ENCODE measurements at regions not wholly inside any gene's neighbourhood (a gene's known extent, or its start where the extent isn't known, plus 50 kb on each side); places are given as distances from the start of the nearest gene placed in this dataset.

GRCh38 chr2:55118643-55119083 is 68.4 kb upstream of the RTN4 start:
- TF ChIP-seq CTCF (IDR thresholded peaks at IDR 0.05; ENCODE audit: unreplicated experiment), result no peak
- Mint-ChIP-seq H3K4me1 (ENCODE audit: insufficient read depth, unreplicated experiment) (peaks cover 12% of the 10 kb centered on the region), H3K4me3 (ENCODE audit: unreplicated experiment) (no peak overlapping the region), H3K27ac (ENCODE audit: low read depth, unreplicated experiment) (no peak overlapping the region), H3K36me3 (ENCODE audit: insufficient read depth, unreplicated experiment) (no peaks in the 10 kb centered on the region), H3K27me3 (ENCODE audit: insufficient read depth, unreplicated experiment) (no peaks in the 10 kb centered on the region), H3K9me3 (ENCODE audit: unreplicated experiment) (no peaks in the 10 kb centered on the region)
- POLR2A ChIA-PET, result no interaction called here
- intact Hi-C loops (cut with micrococcal nuclease), result no loop called here
- no peak for DNase-seq (ENCODE audit: unreplicated experiment)
- no TSS peak for BruUV-seq (replicated peaks)
- CTCF ChIA-PET, result interaction anchor here (1.0 kb wide), 1 partner anchor 18 kb away, joined by 3 read pairs; no protein-coding TSS in a partner anchor

- POLR2A ChIA-PET, result interaction anchor here (1.3 kb wide), 1 partner anchor 48 kb away, joined by 3 read pairs; no protein-coding TSS in a partner anchor
- Mint-ChIP-seq H3K36me3 (ENCODE audit: insufficient read depth, unreplicated experiment) (no peaks in the 10 kb centered on the region), H3K27ac (ENCODE audit: low read depth, unreplicated experiment) (no peak overlapping the region), H3K27me3 (ENCODE audit: insufficient read depth, unreplicated experiment) (no peaks in the 10 kb centered on the region), H3K4me3 (ENCODE audit: unreplicated experiment) (no peak overlapping the region), H3K4me1 (ENCODE audit: insufficient read depth, unreplicated experiment) (peaks cover 17% of the 10 kb centered on the region), H3K9me3 (ENCODE audit: unreplicated experiment) (no peaks in the 10 kb centered on the region)
- CTCF ChIA-PET, result interaction anchor here (0.6 to 1.3 kb wide), 3 partner anchors 20 to 105 kb away, joined by 3 read pairs; no protein-coding TSS in a partner anchor
- DNase-seq (ENCODE audit: unreplicated experiment), result no peak
- intact Hi-C loops (cut with micrococcal nuclease), result no loop called here
- BruUV-seq (replicated peaks), result no TSS peak
- no peak for TF ChIP-seq CTCF (IDR thresholded peaks at IDR 0.05; ENCODE audit: unreplicated experiment)
Observed at GRCh38 chr2:55116966-55117365, 66.7 kb upstream of the RTN4 start.

GRCh38 chr2:55116598-55116964 is 66.3 kb upstream of the RTN4 start:
- Mint-ChIP-seq H3K36me3 (ENCODE audit: insufficient read depth, unreplicated experiment) (no peaks in the 10 kb centered on the region), H3K9me3 (ENCODE audit: unreplicated experiment) (no peaks in the 10 kb centered on the region), H3K4me3 (ENCODE audit: unreplicated experiment) (no peak overlapping the region), H3K27me3 (ENCODE audit: insufficient read depth, unreplicated experiment) (no peaks in the 10 kb centered on the region), H3K4me1 (ENCODE audit: insufficient read depth, unreplicated experiment) (peaks cover 21% of the 10 kb centered on the region), H3K27ac (ENCODE audit: low read depth, unreplicated experiment) (no peak overlapping the region)
- CTCF ChIA-PET, result interaction anchor here (0.6 to 1.3 kb wide), 3 partner anchors 20 to 104 kb away, joined by 3 read pairs; no protein-coding TSS in a partner anchor
- intact Hi-C loops (cut with micrococcal nuclease), result no loop called here
- BruUV-seq (replicated peaks), result TSS peak; percentile 67
- no peak for DNase-seq (ENCODE audit: unreplicated experiment)
- POLR2A ChIA-PET, result interaction anchor here (1.3 kb wide), 1 partner anchor 48 kb away, joined by 3 read pairs; no protein-coding TSS in a partner anchor
- no peak for TF ChIP-seq CTCF (IDR thresholded peaks at IDR 0.05; ENCODE audit: unreplicated experiment)

GRCh38 chr2:55115761-55116597 is 65.7 kb upstream of the RTN4 start:
- CTCF ChIA-PET, result interaction anchor here (0.7 to 1.1 kb wide), 2 partner anchors 60 to 101 kb away, joined by 3 read pairs; no protein-coding TSS in a partner anchor
- Mint-ChIP-seq H3K36me3 (ENCODE audit: insufficient read depth, unreplicated experiment) (no peaks in the 10 kb centered on the region), H3K4me3 (ENCODE audit: unreplicated experiment) (no peak overlapping the region), H3K4me1 (ENCODE audit: insufficient read depth, unreplicated experiment) (peaks cover 26% of the 10 kb centered on the region), H3K27me3 (ENCODE audit: insufficient read depth, unreplicated experiment) (no peaks in the 10 kb centered on the region), H3K27ac (ENCODE audit: low read depth, unreplicated experiment) (no peak overlapping the region), H3K9me3 (ENCODE audit: unreplicated experiment) (no peaks in the 10 kb centered on the region)
- intact Hi-C loops (cut with micrococcal nuclease), result no loop called here
- no peak for TF ChIP-seq CTCF (IDR thresholded peaks at IDR 0.05; ENCODE audit: unreplicated experiment)
- POLR2A ChIA-PET, result interaction anchor here (0.6 to 1.8 kb wide), 5 partner anchors 8 to 65 kb away, joined by 3 to 7 read pairs (median 3); no protein-coding TSS in a partner anchor
- no TSS peak for BruUV-seq (replicated peaks)
- peak; percentile 47 for DNase-seq (ENCODE audit: unreplicated experiment)

All from MCF 10A (cell line).